ENCODE measurements at regions not wholly inside any gene's neighbourhood (a gene's known extent, or its start where the extent isn't known, plus 50 kb on each side); places are given as distances from the start of the nearest gene placed in this dataset.

GRCh38 chr2:195590199-195590860, 66.7 kb upstream of the SLC39A10 start:
- TF ChIP-seq CTCF (IDR thresholded peaks at IDR 0.05; ENCODE audit: low read depth, low read length), result no peak
- TF ChIP-seq EZH2phosphoT487 (IDR thresholded peaks at IDR 0.05; ENCODE audit: low read depth), result no peak
